ENCODE measurements at regions not wholly inside any gene's neighbourhood (a gene's known extent, or its start where the extent isn't known, plus 50 kb on each side); places are given as distances from the start of the nearest gene placed in this dataset.
"Not testable (repeated sequence)": the region's sequence is repeated elsewhere in the genome, so short reads cannot be mapped to it uniquely, and the experiment has no call there.

DNA sequence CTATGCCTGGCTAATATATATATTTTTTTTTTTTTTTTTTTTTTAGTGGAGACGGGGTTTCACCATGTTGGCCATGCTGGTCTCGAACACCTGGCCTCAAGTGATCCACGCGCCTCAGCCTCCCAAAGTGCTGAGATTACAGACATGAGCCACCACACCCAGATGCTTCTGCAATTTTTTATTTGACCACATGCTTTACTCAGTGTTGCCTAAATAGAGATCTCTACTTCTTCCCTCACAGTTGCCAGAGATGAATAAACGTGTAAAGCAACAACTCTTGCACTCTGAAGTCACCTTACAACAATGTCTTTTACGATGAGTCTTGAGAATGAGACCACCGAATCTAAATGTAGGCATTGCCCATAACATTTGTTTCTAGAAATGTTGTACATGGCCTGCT lies 107.9 kb upstream of the FRMD4A start:
- Mint-ChIP-seq H3K27me3 (no peaks in the 10 kb centered on the region), H3K4me3 (no peak overlapping the region), H3K27ac (no peak overlapping the region), H3K9me3 (no peaks in the 10 kb centered on the region), H3K36me3 (no peaks in the 10 kb centered on the region), H3K4me1 (no peaks in the 10 kb centered on the region)

DNA sequence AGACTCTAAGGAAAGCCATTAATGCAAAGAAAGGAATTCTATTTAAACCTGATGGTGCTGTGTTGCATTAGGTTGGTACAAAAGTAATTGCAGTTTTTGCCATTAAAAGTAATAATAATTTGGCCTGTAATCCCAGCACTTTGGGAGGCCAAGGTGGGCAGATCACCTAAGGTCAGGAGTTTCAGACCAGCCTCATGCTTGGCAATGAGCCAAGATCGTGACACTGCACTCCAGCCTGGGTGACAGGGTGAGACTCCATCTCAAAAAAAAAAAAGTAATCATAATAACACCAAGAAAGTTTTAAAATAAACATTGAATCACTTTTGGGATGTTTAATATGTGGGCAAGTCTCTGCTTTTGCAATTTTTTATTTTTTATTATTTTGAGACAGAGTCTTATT lies 107.3 kb upstream of the FRMD4A start:
- Mint-ChIP-seq H3K27ac (no peak overlapping the region), H3K4me1 (no peaks in the 10 kb centered on the region), H3K4me3 (no peak overlapping the region), H3K36me3 (no peaks in the 10 kb centered on the region), H3K27me3 (no peaks in the 10 kb centered on the region), H3K9me3 (no peaks in the 10 kb centered on the region)

DNA sequence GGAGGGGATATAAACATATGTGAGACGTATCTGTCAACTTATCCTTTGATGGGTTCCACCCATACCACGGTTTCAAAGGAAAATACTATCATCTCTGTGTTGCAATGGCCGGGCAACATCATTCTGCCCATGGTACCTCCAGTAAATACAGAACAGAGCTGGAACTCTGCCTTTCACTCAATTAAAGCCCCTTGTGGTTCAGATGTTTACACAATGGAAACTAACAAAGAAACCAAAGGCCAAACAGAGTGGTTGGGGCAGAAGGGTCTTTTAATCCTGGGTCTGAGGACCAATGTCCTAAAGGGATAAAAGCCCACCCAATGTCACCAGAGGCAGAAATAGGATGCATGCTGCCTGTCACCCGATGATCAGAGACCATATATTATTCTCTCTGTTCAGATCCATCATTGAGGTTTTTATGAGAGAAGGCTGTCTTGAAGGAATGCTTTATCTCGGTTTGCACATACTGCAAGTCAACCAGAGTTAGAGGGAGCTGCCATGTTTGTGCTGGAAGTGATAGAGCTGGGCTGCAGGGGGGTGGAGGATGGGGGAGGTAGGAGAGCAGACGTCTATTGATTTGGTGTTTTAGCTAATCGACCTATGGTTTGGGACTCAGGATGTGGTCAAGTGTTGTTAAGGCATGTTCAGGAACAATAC lies 105.4 kb upstream of the FRMD4A start:
- Mint-ChIP-seq H3K9me3 (no peaks in the 10 kb centered on the region), H3K27me3 (no peaks in the 10 kb centered on the region), H3K4me3 (no peak overlapping the region), H3K36me3 (no peaks in the 10 kb centered on the region), H3K27ac (no peak overlapping the region), H3K4me1 (no peaks in the 10 kb centered on the region)

DNA sequence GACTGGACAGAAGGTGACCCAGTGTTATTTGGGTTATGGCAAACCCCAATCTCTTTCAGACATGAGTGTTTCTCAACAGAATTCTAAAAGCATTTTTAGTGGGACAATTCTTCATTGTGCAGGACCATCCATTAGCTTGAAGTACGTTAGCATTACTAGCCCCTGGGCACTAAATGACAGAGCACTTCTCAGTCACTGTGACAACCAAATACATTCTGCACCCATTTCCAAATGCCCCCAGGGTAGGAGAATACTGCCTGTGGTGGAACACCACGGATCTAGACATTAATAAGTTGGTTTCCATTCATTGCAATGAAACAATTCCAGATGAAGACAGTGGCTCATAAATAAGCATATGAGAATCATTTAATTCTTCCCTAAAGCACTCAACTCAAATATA lies 102.4 kb upstream of the FRMD4A start:
- Mint-ChIP-seq H3K36me3 (no peaks in the 10 kb centered on the region), H3K9me3 (no peaks in the 10 kb centered on the region), H3K27ac (no peak overlapping the region), H3K27me3 (no peaks in the 10 kb centered on the region), H3K4me3 (no peak overlapping the region), H3K4me1 (no peaks in the 10 kb centered on the region)

DNA sequence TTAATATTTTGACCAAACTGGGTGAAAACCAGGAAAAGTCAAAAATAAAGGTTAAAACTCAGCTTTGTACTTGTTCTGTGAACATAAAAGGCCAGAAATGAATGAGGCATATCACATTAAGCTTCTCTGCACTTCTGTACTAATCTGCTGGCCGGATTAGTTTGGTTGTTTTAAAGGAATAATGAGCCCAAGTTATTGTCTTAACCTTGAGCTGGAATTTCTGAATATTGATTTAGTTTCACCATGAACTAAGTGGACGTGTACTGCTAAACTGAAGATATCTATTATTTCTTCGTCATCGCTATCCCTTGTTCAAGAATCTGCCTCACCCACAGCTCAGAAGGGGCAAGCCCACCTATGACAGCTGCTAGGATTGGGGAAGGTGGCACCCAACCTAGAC lies 101.1 kb upstream of the FRMD4A start:
- Mint-ChIP-seq H3K9me3 (no peaks in the 10 kb centered on the region), H3K4me3 (no peak overlapping the region), H3K27ac (no peak overlapping the region), H3K36me3 (no peaks in the 10 kb centered on the region), H3K27me3 (no peaks in the 10 kb centered on the region), H3K4me1 (no peaks in the 10 kb centered on the region)

DNA sequence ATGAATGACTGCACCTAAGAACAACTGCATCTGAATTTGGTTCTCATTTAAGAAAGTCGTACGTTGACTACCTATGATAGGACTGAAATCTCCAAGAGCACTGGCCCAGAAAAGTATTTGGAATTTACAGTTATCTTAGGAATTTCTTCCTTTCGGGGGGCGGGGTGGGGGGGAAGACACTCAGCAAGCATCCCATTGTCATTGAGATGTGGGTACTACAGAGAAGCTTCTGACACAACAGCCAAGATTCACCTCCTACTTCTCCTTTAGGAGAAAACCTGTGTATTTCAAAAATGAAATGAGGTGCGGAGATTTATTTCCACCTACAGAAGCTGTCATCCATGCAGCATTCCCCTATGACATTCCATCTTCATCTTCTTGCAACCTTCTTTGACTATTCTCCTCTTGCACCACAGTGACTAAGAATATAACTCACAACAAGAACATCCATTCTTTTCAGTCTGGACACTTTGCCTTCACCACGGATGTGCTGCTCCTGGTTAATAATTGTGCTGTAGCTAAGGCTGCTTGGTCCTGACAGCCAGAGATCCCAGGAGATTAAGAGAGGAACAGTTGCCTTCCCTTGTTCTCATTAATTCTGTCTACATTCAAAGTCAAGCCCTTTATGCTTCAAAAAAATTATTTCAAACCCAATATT lies 98.4 kb upstream of the FRMD4A start:
- Mint-ChIP-seq H3K27ac (no peak overlapping the region), H3K27me3 (no peaks in the 10 kb centered on the region), H3K4me3 (no peak overlapping the region), H3K36me3 (no peaks in the 10 kb centered on the region), H3K9me3 (no peaks in the 10 kb centered on the region), H3K4me1 (no peaks in the 10 kb centered on the region)

DNA sequence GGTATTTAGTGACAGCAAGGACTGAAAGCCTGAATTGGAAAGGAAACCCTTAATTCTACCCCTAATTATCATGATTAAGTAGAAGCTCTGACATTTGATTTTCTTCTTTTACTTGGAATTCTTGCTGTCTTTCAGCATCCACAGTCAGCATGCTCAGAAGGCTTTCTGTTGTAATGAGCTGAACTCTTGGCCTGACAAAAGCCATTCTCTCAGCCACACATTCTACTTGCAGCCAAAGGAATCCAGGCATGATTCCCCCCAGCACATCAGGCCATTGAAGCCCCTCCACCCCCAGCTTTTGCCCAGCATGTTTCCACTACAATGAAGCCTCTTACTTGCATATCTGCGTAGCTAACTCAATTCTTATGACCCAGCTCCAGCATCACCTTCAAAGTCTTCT lies 94.3 kb upstream of the FRMD4A start:
- Mint-ChIP-seq H3K36me3 (no peaks in the 10 kb centered on the region), H3K4me3 (no peak overlapping the region), H3K9me3 (no peaks in the 10 kb centered on the region), H3K4me1 (no peaks in the 10 kb centered on the region), H3K27ac (no peak overlapping the region), H3K27me3 (no peaks in the 10 kb centered on the region)

DNA sequence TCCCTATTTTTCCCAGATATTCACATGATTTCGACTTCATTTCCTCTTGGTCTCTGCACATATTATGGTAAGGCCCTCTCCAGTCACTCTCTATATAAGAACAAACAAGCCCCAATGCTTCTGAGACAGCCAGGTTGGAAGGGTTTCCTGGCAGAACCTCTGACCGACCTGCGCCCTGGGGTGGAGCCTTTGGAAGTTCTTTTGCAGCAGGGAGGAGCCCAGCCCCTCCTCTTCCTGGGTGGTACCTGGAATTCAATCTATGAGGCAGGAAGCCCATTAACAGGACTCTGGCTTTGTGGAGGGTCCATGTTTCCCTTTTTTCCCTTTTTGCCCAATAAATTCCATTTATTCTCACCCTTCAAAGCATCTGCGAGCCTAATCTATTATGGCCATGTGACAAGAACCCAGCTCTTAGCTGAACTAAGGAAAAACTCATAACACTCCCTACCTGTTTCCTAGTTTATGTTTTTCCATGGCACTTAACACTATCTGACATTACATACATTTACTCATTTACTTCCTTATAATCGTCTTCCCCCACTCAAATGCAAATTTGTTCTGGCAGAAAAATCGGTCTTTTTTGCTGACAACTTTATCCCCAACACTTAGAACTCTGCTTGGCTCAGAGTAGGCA lies 92.5 kb upstream of the FRMD4A start:
- H3K36me3 Mint-ChIP-seq: no peaks in the 10 kb centered on the region
- H3K4me1 Mint-ChIP-seq: no peaks in the 10 kb centered on the region
- no peaks in the 10 kb centered on the region for H3K9me3 Mint-ChIP-seq
- H3K27me3 Mint-ChIP-seq: no peaks in the 10 kb centered on the region
- no peak overlapping the region for H3K27ac Mint-ChIP-seq
- no peak overlapping the region for H3K4me3 Mint-ChIP-seq

DNA sequence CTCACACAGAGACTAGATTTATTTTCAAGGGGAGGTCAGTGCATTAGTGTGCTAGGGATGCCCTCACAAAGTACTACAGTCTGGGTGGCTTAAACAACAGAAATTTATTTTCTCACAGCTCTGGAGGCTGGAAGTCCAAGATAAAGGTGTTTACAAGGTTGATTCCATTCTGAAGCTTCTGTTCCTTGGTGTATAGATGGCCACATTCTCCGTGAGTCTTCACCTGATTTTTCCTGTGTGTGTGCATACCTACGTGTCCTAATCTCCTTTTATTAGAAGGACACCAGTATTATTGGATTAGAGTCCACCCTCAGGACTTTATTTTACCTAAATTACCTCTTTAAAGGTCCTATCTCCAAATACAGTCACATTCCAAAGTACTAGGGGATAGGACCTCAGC lies 91.7 kb upstream of the FRMD4A start:
- H3K4me1 Mint-ChIP-seq: peaks cover 2% of the 10 kb centered on the region
- H3K36me3 Mint-ChIP-seq: no peaks in the 10 kb centered on the region
- H3K27ac Mint-ChIP-seq: no peak overlapping the region
- no peaks in the 10 kb centered on the region for H3K9me3 Mint-ChIP-seq
- H3K4me3 Mint-ChIP-seq: no peak overlapping the region
- no peaks in the 10 kb centered on the region for H3K27me3 Mint-ChIP-seq

DNA sequence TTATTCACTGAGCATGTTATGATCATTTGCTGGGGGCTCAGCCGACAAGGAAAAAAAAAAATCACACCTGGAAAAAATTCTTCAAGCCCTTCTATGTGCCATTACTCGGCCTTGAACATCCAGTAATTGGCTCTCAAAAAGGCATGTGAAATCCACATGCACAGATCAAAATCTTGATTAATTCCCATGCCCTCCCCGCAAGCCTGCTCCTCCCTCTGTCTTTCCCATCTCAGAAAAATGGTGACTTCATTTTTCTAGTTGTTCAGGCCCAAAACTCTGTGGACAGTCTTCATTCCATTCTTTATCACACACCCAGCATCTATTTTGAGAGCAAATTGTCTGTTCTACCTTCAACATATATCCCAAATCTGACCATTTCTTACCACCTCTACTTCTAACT lies 91.2 kb upstream of the FRMD4A start:
- H3K27me3 Mint-ChIP-seq: no peaks in the 10 kb centered on the region
- H3K36me3 Mint-ChIP-seq: no peaks in the 10 kb centered on the region
- H3K9me3 Mint-ChIP-seq: no peaks in the 10 kb centered on the region
- H3K4me1 Mint-ChIP-seq: peaks cover 7% of the 10 kb centered on the region
- no peak overlapping the region for H3K27ac Mint-ChIP-seq
- no peak overlapping the region for H3K4me3 Mint-ChIP-seq

DNA sequence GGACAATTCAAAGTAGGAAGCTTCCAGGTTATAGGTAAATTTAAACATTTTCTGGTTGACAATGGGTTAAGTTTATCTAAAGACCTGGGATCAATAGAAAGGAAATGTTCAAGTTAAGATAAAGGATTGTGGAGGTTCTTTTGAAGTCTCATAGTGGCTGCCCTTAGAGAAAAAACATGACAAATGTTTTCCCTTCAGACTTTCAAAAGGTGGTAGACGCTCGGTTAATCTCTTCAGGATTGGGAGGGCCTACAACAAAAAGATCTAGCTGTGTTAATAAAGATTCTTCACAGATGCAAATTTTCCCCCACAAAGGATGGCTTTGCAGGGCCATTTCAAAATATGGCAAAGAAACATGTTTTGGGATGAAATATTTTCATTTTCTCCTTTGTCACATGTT lies 86.6 kb upstream of the FRMD4A start:
- not testable (repeated sequence) for H3K9me3 Mint-ChIP-seq, H3K36me3 Mint-ChIP-seq, H3K27ac Mint-ChIP-seq, H3K4me1 Mint-ChIP-seq, H3K4me3 Mint-ChIP-seq, H3K27me3 Mint-ChIP-seq

DNA sequence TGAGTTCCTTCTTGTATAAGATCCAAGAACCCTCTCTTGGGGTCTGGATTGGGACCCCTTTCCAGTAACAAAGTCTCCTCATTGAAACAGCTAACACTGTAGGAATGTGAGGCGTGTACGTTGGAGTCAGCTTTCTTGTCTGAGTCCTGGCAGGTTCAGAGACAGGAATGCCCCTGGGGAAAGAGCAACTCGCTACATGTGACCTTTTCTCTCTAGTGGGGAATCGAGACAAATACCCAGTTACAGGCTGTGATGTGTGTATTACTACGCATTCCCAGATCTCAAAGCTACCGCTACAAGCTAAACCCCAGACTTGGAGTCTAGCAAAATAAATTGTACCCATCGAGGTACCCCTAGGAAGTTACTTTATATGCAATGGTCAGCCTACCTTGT lies 85.6 kb upstream of the FRMD4A start:
- Mint-ChIP-seq H3K4me3 (no peak overlapping the region), H3K4me1 (peaks cover 8% of the 10 kb centered on the region), H3K36me3 (no peaks in the 10 kb centered on the region), H3K27ac (no peak overlapping the region), H3K27me3 (peaks cover 11% of the 10 kb centered on the region), H3K9me3 (no peaks in the 10 kb centered on the region)

DNA sequence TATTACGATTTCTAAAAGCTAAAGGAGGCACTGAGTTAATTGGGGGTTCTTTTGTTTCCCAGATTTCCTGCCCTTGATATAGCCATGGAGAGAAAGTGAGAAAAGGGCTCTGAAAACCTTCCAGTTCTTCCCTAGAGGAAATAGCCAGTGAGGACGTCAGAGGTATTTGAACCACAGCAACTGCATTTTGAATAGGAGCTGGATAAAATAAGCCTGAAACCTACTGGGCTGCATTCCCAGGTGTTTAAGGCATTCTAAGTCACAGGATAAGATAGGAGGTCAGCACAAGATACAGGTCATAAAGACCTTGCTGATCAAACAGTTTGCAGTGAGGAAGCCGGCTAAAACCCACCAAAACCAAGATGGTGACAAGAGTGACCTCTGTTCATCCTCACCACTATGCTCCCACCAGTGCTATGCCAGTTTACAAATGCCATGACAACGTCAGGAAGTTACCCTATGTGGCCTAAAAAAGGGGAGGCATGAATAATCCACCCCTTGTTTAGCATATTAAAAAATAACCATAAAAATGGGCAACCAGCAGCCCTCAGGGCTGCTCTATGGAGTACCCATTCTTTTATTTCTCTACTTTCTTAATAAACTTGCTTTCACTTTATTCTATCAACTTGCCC lies 85.1 kb upstream of the FRMD4A start:
- peaks cover 2% of the 10 kb centered on the region for H3K36me3 Mint-ChIP-seq

DNA sequence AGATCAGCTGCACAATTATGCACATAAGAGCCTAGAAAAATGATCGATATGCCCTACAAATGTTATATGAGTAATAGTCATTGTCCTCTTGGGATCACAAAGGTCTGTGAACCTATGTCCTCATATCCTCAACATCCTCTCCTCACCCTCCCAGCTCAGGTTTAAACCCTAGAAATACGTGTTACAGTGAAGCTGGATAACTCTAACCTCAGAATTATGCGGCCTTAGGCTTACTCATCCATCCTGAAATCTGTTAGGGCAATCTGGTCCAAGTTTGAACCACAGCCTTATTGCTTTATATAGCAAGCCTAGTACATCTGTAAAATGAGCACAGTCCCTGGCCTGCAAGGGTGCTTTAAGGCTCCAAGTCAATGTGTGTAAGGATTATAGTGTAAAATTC lies 84.2 kb upstream of the FRMD4A start:
- Mint-ChIP-seq H3K4me1 (peaks cover 20% of the 10 kb centered on the region), H3K9me3 (peaks cover 9% of the 10 kb centered on the region), H3K27ac (no peak overlapping the region), H3K36me3 (peaks cover 2% of the 10 kb centered on the region), H3K4me3 (no peak overlapping the region), H3K27me3 (peaks cover 11% of the 10 kb centered on the region)

More for the DNA sequence above, 85.1 kb upstream of the FRMD4A start:
- Mint-ChIP-seq H3K9me3 (peaks cover 4% of the 10 kb centered on the region), H3K4me1 (peaks cover 13% of the 10 kb centered on the region), H3K27me3 (peaks cover 11% of the 10 kb centered on the region), H3K4me3 (no peak overlapping the region), H3K27ac (peak overlapping the region; percentile 25)

DNA sequence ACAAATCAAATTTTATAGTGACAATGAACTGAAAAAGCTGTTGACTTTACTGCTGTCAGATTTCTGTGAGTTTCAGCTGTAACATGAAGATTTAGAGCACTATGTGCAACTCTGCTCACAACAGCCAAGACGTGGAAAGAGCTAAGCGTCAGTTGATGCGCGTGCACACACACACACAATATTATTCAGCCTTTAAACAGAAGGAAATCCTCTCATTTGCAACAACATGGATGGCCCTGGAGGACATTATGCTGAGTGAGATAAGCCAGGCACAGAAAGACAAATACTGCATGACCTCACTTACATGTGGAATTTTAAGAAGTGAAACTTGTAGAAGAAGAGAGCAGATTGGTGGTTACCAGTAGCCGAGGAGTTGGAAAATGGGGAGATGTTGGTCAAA lies 82.8 kb upstream of the FRMD4A start:
- Mint-ChIP-seq H3K4me3 (no peak overlapping the region), H3K27ac (no peak overlapping the region), H3K27me3 (peaks cover 11% of the 10 kb centered on the region), H3K9me3 (peaks cover 14% of the 10 kb centered on the region), H3K36me3 (peaks cover 5% of the 10 kb centered on the region), H3K4me1 (peaks cover 34% of the 10 kb centered on the region)

DNA sequence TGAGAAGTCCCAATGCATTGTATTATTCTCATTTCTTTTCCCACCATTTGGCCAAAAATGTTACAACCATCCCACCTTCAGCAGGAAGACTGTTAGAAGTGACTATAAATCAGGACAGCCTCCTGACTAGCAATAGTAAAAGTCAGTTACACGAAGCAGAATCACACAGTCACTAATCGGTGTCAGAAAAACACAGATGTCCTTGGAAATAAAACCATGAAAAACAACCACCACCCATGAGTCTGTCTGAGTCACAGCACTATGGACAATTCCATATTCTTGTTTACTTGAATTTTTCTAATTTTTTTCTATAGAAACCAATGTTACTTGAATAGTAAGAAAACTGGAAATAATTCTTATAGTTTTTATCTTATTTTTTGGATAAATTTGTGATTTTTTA lies 81.9 kb upstream of the FRMD4A start:
- Mint-ChIP-seq H3K4me1 (peaks cover 34% of the 10 kb centered on the region), H3K4me3 (no peak overlapping the region), H3K27ac (no peak overlapping the region), H3K36me3 (peaks cover 5% of the 10 kb centered on the region), H3K27me3 (peaks cover 11% of the 10 kb centered on the region), H3K9me3 (peaks cover 14% of the 10 kb centered on the region)

Data from activated naive CD4-positive, alpha-beta T cell treated with anti-CD3 and anti-CD28 coated beads, Interleukin-2, amount 50 U/mL, for 24 hours (primary cell).